B cell (primary cell): ENCODE measurements at regions not wholly inside any gene's neighbourhood (a gene's known extent, or its start where the extent isn't known, plus 50 kb on each side); places are given as distances from the start of the nearest gene placed in this dataset.

Experiments
- EZH2 ChIP-seq: IDR thresholded peaks from 2 replicates; pipeline ENCODE4 v1.6.1; 2012; ENCODE audit warnings: borderline replicate concordance, low read depth, mild to moderate bottlenecking, moderate library complexity, low read length; ENCODE audit not compliant: insufficient read depth, poor library complexity, severe bottlenecking
- TF ChIP-seq, protein P1 (sequence below): fragments of 200-600 bp; IDR thresholded peaks from one replicate; pipeline ENCODE4 v1.8.0; 2022; ENCODE audit warnings: antibody characterized with exemption, mild to moderate bottlenecking

DNA sequence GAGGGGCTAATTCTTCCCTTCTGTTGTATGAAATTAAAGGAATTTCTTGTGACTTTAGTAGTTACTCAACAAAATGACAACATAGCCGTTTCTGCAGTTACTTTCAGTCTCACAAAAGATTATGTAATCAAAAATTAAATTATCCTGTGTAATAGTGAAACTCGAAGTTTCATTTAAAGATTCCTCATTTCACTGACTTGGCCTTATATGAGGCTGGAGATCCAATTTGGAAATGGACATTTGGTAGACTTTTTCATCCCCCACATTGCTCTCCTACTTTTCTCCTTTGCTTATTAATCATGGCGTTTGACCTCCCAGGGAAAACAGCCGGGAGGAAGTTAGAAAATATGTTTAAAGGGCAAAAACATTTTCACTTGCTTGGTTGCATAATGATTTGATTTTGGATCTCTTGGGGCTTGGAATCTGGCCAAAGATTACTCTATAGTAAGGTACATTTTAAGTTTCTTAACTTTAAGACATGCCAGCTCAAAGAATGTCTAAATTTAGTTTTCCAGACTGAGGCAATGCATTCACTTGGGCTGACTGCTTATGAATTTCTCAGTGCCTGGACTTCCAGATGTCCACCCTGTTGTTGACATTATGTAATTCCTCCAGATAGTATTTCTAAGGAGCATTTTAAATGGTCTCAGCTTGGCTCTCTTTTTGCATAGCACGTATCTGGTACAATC lies 1364.9 kb upstream of the MIR17HG start:
- TF ChIP-seq, protein P1, sequence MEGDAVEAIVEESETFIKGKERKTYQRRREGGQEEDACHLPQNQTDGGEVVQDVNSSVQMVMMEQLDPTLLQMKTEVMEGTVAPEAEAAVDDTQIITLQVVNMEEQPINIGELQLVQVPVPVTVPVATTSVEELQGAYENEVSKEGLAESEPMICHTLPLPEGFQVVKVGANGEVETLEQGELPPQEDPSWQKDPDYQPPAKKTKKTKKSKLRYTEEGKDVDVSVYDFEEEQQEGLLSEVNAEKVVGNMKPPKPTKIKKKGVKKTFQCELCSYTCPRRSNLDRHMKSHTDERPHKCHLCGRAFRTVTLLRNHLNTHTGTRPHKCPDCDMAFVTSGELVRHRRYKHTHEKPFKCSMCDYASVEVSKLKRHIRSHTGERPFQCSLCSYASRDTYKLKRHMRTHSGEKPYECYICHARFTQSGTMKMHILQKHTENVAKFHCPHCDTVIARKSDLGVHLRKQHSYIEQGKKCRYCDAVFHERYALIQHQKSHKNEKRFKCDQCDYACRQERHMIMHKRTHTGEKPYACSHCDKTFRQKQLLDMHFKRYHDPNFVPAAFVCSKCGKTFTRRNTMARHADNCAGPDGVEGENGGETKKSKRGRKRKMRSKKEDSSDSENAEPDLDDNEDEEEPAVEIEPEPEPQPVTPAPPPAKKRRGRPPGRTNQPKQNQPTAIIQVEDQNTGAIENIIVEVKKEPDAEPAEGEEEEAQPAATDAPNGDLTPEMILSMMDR = no peak
- no peak for TF ChIP-seq EZH2
